Caco-2 (cell line): ENCODE measurements at regions not wholly inside any gene's neighbourhood (a gene's known extent, or its start where the extent isn't known, plus 50 kb on each side); places are given as distances from the start of the nearest gene placed in this dataset.

Experiments
- BruUV-seq: library from RNA; stranded (reverse); fragments of 400-500 nt; replicated peaks from 2 replicates; lab custom pipeline; 2021; lab: Mats Ljungman, UMichigan
- CTCF ChIA-PET: fragments of 300-600 bp; sonication (Branson Sonifier 250); formaldehyde crosslinking; loops from one replicate; lab custom pipeline; 2022; ENCODE audit warnings: antibody characterized with exemption; lab: Charles Lee
- POLR2A ChIA-PET: fragments of 300-600 bp; sonication (Branson Sonifier 250); formaldehyde crosslinking; loops from one replicate; lab custom pipeline; 2022; ENCODE audit warnings: antibody characterized with exemption; lab: Charles Lee
- DNase-seq, 2 experiments: peaks; one replicate each; pipeline versions ENCODE4 v3.0.0 to v3.0.0-alpha.2; 2020 to 2022
- H3K27me3 ChIP-seq: replicated peaks from 2 replicates; pipeline ENCODE4 v1.6.0; 2011; ENCODE audit warnings: low read length; ENCODE audit not compliant: control insufficient read depth, insufficient read depth
- H3K36me3 ChIP-seq: 2 replicates; pipeline ENCODE4 v1.5.1; 2011; ENCODE audit warnings: low read length; ENCODE audit not compliant: control insufficient read depth, insufficient read depth
- H3K4me1 ChIP-seq: fragments of 250-450 bp; sonication (Bioruptor Pico); 2 replicates; pipeline ENCODE4 v1.5.1; 2020; ENCODE audit warnings: mild to moderate bottlenecking
- H3K4me3 ChIP-seq: 2 replicates; pipeline ENCODE4 v1.5.1; 2011; ENCODE audit warnings: low read depth, mild to moderate bottlenecking, control low read depth, low read length
- H3K9me3 ChIP-seq: fragments of 250-450 bp; sonication (Bioruptor Pico); 2 replicates; pipeline ENCODE4 v1.5.1; 2020; ENCODE audit warnings: mild to moderate bottlenecking, moderate library complexity
- H3K27ac Mint-ChIP-seq: one replicate; pipeline ENCODE4 v1.8.0; 2022; ENCODE audit warnings: mixed read lengths; ENCODE audit not compliant: unreplicated experiment
- H3K27me3 Mint-ChIP-seq: one replicate; pipeline ENCODE4 v1.8.0; 2022; ENCODE audit warnings: mixed read lengths; ENCODE audit not compliant: insufficient read depth, unreplicated experiment
- H3K36me3 Mint-ChIP-seq: one replicate; pipeline ENCODE4 v1.8.0; 2022; ENCODE audit warnings: mild to moderate bottlenecking, mixed read lengths; ENCODE audit not compliant: insufficient read depth, unreplicated experiment
- H3K4me1 Mint-ChIP-seq: one replicate; pipeline ENCODE4 v1.8.0; 2022; ENCODE audit warnings: low read depth, mixed read lengths; ENCODE audit not compliant: unreplicated experiment
- H3K4me3 Mint-ChIP-seq: one replicate; pipeline ENCODE4 v1.8.0; 2022; ENCODE audit warnings: mild to moderate bottlenecking, moderate library complexity, mixed read lengths; ENCODE audit not compliant: unreplicated experiment
- H3K9me3 Mint-ChIP-seq: one replicate; pipeline ENCODE4 v1.8.0; 2022; ENCODE audit warnings: mixed read lengths; ENCODE audit not compliant: unreplicated experiment
- CTCF ChIP-seq, 2 experiments: fragments of 200-600 bp in 1 of 2; IDR thresholded peaks; 1 replicate in 1 of 2; 2 replicates in 1 of 2; pipeline versions ENCODE4 v1.5.1 to v1.8.0; 2011 to 2022; ENCODE audit warnings: antibody characterized with exemption in 1 of 2, control low read depth in 1 of 2, inconsistent platforms in 1 of 2, low read depth in 1 of 2, low read length in 1 of 2, mild to moderate bottlenecking in 1 of 2, moderate library complexity in 1 of 2; ENCODE audit not compliant: insufficient read depth in 1 of 2, severe bottlenecking in 1 of 2, unreplicated experiment in 1 of 2
- intact Hi-C: fragments of 100-400 bp; cut with micrococcal nuclease; formaldehyde crosslinking; loops from one replicate; pipeline ENCODE4 v1.10.0; 2022; ENCODE audit not compliant: unreplicated experiment

DNA sequence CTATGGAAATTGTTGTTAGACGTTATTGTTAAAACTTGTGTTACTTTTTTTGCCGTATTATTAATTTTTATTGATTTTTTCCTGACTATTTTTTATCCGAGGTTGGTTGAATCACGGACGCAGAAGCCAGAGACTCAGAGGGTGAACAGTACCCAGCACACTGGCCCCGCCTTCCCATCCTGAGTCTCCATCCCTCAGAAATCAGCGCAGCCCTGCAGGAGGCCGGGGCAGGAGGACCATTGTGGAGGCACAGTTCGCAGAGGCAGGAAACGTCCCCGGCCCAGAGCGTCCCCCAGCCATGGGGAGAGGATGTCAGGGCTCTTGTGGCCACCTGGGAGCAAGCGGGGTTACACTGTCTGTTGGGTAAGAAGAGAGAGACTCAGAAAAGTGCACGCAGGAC lies 843.0 kb downstream of the BRD1 start:
- Histone ChIP-seq H3K9me3 (no peaks in the 10 kb centered on the region), H3K4me1 (no peaks in the 10 kb centered on the region), H3K36me3 (no peaks in the 10 kb centered on the region), H3K27me3 (no peaks in the 10 kb centered on the region), H3K4me3 (no peak overlapping the region)
- no peak overlapping the region for H3K4me3 Mint-ChIP-seq
- H3K36me3 Mint-ChIP-seq = no peaks in the 10 kb centered on the region
- peaks cover 11% of the 10 kb centered on the region for H3K27me3 Mint-ChIP-seq
- ChIA-PET POLR2A (no interaction called here), CTCF (interaction anchor here (0.5 kb wide), 1 partner anchor 8 kb away, joined by 3 read pairs; no protein-coding TSS in a partner anchor)
- peaks cover 14% of the 10 kb centered on the region for H3K9me3 Mint-ChIP-seq
- intact Hi-C loops = no loop called here
- no peak overlapping the region for H3K27ac Mint-ChIP-seq
- BruUV-seq = no TSS peak
- no peak for DNase-seq
- no peak for TF ChIP-seq CTCF (IDR thresholded peaks at IDR 0.05; ENCODE audit: insufficient read depth in 1 of 2, low read depth in 1 of 2, low read length in 1 of 2, severe bottlenecking in 1 of 2, unreplicated experiment in 1 of 2)
- no peaks in the 10 kb centered on the region for H3K4me1 Mint-ChIP-seq

- no peak overlapping the region for H3K27ac Mint-ChIP-seq
- peaks cover 24% of the 10 kb centered on the region for H3K27me3 Mint-ChIP-seq
- Histone ChIP-seq H3K27me3 (no peaks in the 10 kb centered on the region), H3K9me3 (no peaks in the 10 kb centered on the region), H3K36me3 (no peaks in the 10 kb centered on the region), H3K4me1 (no peaks in the 10 kb centered on the region), H3K4me3 (no peak overlapping the region)
- no peak overlapping the region for H3K4me3 Mint-ChIP-seq
- H3K4me1 Mint-ChIP-seq = no peaks in the 10 kb centered on the region
- TF ChIP-seq CTCF (IDR thresholded peaks at IDR 0.05; ENCODE audit: insufficient read depth in 1 of 2, low read depth in 1 of 2, low read length in 1 of 2, severe bottlenecking in 1 of 2, unreplicated experiment in 1 of 2) = no peak
- no TSS peak for BruUV-seq
- ChIA-PET POLR2A (no interaction called here), CTCF (no interaction called here)
- no peaks in the 10 kb centered on the region for H3K36me3 Mint-ChIP-seq
- intact Hi-C loops = no loop called here
- peaks cover 14% of the 10 kb centered on the region for H3K9me3 Mint-ChIP-seq
- DNase-seq = no peak
Measured at GRCh38 chr22:48982321-48982905, 845.3 kb downstream of the BRD1 start.

DNA sequence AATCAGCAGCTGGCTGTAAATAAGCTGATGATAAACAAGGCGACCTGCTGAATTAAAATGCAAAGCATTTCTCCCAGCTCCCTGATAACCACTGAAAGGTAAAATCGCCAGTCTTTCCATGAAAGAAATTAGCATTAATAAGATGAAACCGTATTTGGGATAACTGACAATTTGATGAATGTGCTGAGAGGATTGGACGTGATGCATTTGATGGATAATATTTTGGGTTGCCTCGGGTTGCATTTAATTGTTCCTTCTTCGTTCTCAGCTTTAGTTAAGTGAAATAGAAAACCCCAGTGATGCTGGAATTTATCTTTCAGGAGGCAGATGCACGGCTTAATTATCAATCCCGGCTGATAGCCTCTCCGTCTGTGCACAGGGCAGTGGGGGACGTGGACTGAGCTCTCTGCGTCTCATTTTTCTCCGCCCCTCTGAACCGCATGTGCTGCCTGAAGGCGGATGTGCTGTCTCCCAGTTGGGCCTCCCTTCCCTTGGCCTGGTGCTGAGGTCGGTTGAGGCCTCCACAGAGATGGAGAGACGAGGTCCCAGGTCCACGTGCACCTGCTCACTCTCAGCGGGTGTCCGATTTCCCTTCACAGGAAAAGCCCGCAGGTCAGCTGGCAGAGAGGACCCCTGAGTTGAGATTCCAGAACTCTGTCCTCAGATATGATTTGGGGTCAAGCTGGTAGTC lies 846.2 kb downstream of the BRD1 start:
- no peak overlapping the region for H3K4me3 ChIP-seq
- H3K27me3 ChIP-seq = no peaks in the 10 kb centered on the region
- H3K27ac Mint-ChIP-seq = no peak overlapping the region
- H3K36me3 ChIP-seq = no peaks in the 10 kb centered on the region
- no peaks in the 10 kb centered on the region for H3K4me1 Mint-ChIP-seq
- H3K27me3 Mint-ChIP-seq = peaks cover 26% of the 10 kb centered on the region
- no peak overlapping the region for H3K4me3 Mint-ChIP-seq
- TF ChIP-seq CTCF (IDR thresholded peaks at IDR 0.05; ENCODE audit: insufficient read depth in 1 of 2, low read depth in 1 of 2, low read length in 1 of 2, severe bottlenecking in 1 of 2, unreplicated experiment in 1 of 2) = no peak
- BruUV-seq = no TSS peak
- no peaks in the 10 kb centered on the region for H3K36me3 Mint-ChIP-seq
- H3K4me1 ChIP-seq = no peaks in the 10 kb centered on the region
- no peak for DNase-seq
- intact Hi-C loops = no loop called here
- H3K9me3 ChIP-seq = no peaks in the 10 kb centered on the region
- ChIA-PET POLR2A (no interaction called here), CTCF (no interaction called here)
- peaks cover 14% of the 10 kb centered on the region for H3K9me3 Mint-ChIP-seq
